ENCODE measurements at regions not wholly inside any gene's neighbourhood (a gene's known extent, or its start where the extent isn't known, plus 50 kb on each side); places are given as distances from the start of the nearest gene placed in this dataset.
"Not testable (repeated sequence)": the region's sequence is repeated elsewhere in the genome, so short reads cannot be mapped to it uniquely, and the experiment has no call there.

DNA sequence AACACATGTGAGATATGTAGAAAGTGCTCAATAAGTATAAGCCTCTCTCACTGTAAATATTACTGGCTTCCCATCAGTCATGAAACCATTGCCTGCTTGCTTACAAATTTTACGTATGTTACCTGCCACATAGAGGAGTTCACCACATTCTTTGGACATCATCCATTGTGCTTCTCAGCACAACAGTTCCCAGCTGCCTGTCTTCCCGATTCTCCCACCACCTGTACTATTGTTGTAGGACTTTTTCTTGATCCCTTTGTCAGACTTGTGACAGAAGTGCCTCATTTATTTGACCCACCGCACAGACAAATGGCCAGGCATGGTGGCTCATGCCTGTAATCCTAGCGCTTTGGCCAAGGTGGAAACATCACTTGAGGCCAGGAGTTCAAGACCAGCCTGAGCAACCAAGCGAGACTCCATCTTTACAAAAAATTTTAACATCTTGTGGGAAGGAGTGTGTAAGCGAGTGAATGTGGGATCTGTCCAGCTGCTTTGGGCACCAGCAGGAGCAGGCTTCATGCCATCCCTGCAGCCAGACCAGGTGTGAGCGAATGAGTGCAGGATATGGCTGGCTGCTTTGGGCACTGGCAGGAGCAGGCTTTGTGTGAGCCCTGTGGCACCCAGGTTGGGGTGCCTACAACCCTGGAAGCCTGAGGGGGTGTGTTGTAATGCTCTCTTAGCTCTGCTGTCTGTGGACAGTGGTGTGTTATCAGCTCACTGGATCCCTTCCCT is 139.9 kb upstream of the ELL2 start:
- Histone ChIP-seq H3F3A (ENCODE audit: insufficient read depth, low read length) (no peaks in the 10 kb centered on the region), H3K36me3 (ENCODE audit: insufficient read depth, low read length) (no peaks in the 10 kb centered on the region), H3K9me3 (ENCODE audit: low read length) (no peaks in the 10 kb centered on the region), H3K4me1 (ENCODE audit: insufficient read depth, low read length, severe bottlenecking) (no peaks in the 10 kb centered on the region), H3K9ac (ENCODE audit: low read length) (no peak overlapping the region), H4K20me1 (ENCODE audit: insufficient read depth, low read length) (no peaks in the 10 kb centered on the region), H3K4me3 (ENCODE audit: low read depth, low read length, poor library complexity, severe bottlenecking) (no peak overlapping the region), H3K27me3 (ENCODE audit: insufficient read depth, low read length) (no peaks in the 10 kb centered on the region), H3K27ac (ENCODE audit: low read depth, low read length, poor library complexity, severe bottlenecking) (no peak overlapping the region), H3K9me2 (ENCODE audit: low read depth, low read length) (no peaks in the 10 kb centered on the region), H2AFZ (ENCODE audit: low read length) (no peak overlapping the region), H3K4me2 (ENCODE audit: low read length) (no peak overlapping the region), H3K79me2 (ENCODE audit: insufficient read depth, low read length) (no peaks in the 10 kb centered on the region)
- TF ChIP-seq CTCF (IDR thresholded peaks at IDR 0.05; ENCODE audit: low read length): no peak
- no peak for TF ChIP-seq EZH2 (IDR thresholded peaks at IDR 0.05; ENCODE audit: borderline replicate concordance, low read length)

DNA sequence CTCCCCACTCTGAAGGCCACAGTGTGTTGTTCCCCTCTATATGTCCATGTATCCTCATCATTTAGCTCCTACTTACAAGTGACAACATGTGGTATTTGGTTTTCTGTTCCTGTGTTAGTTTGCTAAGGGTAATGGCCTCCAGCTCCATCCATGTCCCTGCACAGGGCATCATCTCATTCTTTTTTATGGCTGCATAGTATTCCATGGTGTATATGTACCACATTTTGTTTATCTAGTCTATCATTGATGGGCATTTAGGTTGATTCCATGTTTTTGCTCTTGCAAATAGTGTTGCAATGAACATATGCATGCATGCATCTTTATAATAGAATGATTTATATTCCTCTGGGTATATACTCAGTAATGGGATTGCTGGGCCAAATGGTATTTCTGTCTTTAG is 135.8 kb upstream of the ELL2 start:
- not testable (repeated sequence) for H3K9me2 ChIP-seq (ENCODE audit: low read depth, low read length); H3K9ac ChIP-seq (ENCODE audit: low read length); H2AFZ ChIP-seq (ENCODE audit: low read length); H3K4me1 ChIP-seq (ENCODE audit: insufficient read depth, low read length, severe bottlenecking); H3K9me3 ChIP-seq (ENCODE audit: low read length); H3K36me3 ChIP-seq (ENCODE audit: insufficient read depth, low read length); H3K27ac ChIP-seq (ENCODE audit: low read depth, low read length, poor library complexity, severe bottlenecking); H3K79me2 ChIP-seq (ENCODE audit: insufficient read depth, low read length); H3K4me3 ChIP-seq (ENCODE audit: low read depth, low read length, poor library complexity, severe bottlenecking); H3F3A ChIP-seq (ENCODE audit: insufficient read depth, low read length); H4K20me1 ChIP-seq (ENCODE audit: insufficient read depth, low read length); H3K27me3 ChIP-seq (ENCODE audit: insufficient read depth, low read length); H3K4me2 ChIP-seq (ENCODE audit: low read length)

DNA sequence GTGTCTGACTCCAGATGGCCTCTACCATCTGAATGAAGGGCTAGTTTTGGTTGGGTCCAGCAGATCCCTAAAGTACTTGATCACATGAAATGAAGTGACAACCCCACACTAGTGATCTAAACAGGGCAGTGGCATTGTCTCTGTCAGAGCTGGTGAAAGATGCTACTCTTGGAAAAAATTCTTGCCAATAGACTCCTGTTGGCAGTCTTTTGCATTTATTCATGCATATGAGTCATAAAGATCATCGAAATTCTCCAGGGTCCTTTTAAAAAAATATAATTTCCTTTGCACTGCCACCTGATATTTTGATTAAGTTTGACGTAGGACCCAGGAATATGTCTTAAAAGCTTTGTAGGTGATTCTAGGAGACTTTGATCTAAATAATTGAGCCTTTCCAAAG is 135.1 kb upstream of the ELL2 start:
- Histone ChIP-seq H3F3A (ENCODE audit: insufficient read depth, low read length) (no peaks in the 10 kb centered on the region), H3K4me3 (ENCODE audit: low read depth, low read length, poor library complexity, severe bottlenecking) (no peak overlapping the region), H3K79me2 (ENCODE audit: insufficient read depth, low read length) (no peaks in the 10 kb centered on the region), H2AFZ (ENCODE audit: low read length) (no peak overlapping the region), H3K4me2 (ENCODE audit: low read length) (no peak overlapping the region), H3K9me3 (ENCODE audit: low read length) (no peaks in the 10 kb centered on the region), H3K9me2 (ENCODE audit: low read depth, low read length) (no peaks in the 10 kb centered on the region), H3K9ac (ENCODE audit: low read length) (no peak overlapping the region), H3K27ac (ENCODE audit: low read depth, low read length, poor library complexity, severe bottlenecking) (no peak overlapping the region), H3K4me1 (ENCODE audit: insufficient read depth, low read length, severe bottlenecking) (no peaks in the 10 kb centered on the region), H3K27me3 (ENCODE audit: insufficient read depth, low read length) (no peaks in the 10 kb centered on the region), H3K36me3 (ENCODE audit: insufficient read depth, low read length) (no peaks in the 10 kb centered on the region), H4K20me1 (ENCODE audit: insufficient read depth, low read length) (no peaks in the 10 kb centered on the region)
- TF ChIP-seq EZH2 (IDR thresholded peaks at IDR 0.05; ENCODE audit: borderline replicate concordance, low read length): no peak
- TF ChIP-seq CTCF (IDR thresholded peaks at IDR 0.05; ENCODE audit: low read length): no peak

- Histone ChIP-seq H3K27me3 (ENCODE audit: insufficient read depth, low read length) (no peaks in the 10 kb centered on the region), H3K4me2 (ENCODE audit: low read length) (no peak overlapping the region), H3K4me3 (ENCODE audit: low read depth, low read length, poor library complexity, severe bottlenecking) (no peak overlapping the region), H3K9ac (ENCODE audit: low read length) (no peak overlapping the region), H3K79me2 (ENCODE audit: insufficient read depth, low read length) (no peaks in the 10 kb centered on the region), H3K9me3 (ENCODE audit: low read length) (no peaks in the 10 kb centered on the region), H2AFZ (ENCODE audit: low read length) (no peak overlapping the region), H4K20me1 (ENCODE audit: insufficient read depth, low read length) (no peaks in the 10 kb centered on the region), H3K9me2 (ENCODE audit: low read depth, low read length) (no peaks in the 10 kb centered on the region), H3F3A (ENCODE audit: insufficient read depth, low read length) (no peaks in the 10 kb centered on the region), H3K36me3 (ENCODE audit: insufficient read depth, low read length) (no peaks in the 10 kb centered on the region), H3K4me1 (ENCODE audit: insufficient read depth, low read length, severe bottlenecking) (no peaks in the 10 kb centered on the region), H3K27ac (ENCODE audit: low read depth, low read length, poor library complexity, severe bottlenecking) (no peak overlapping the region)
- TF ChIP-seq EZH2 (IDR thresholded peaks at IDR 0.05; ENCODE audit: borderline replicate concordance, low read length): no peak
- TF ChIP-seq CTCF (IDR thresholded peaks at IDR 0.05; ENCODE audit: low read length): no peak
Observed at GRCh38 chr5:96094904-96095303, 133.3 kb upstream of the ELL2 start.
